Stimulated activated naive CD8-positive, alpha-beta T cell treated with anti-CD3 and anti-CD28 coated beads, Interleukin-15, amount 100 ng/mL, for 72 hours (primary cell): ENCODE measurements at regions not wholly inside any gene's neighbourhood (a gene's known extent, or its start where the extent isn't known, plus 50 kb on each side); places are given as distances from the start of the nearest gene placed in this dataset.
A peak's percentile ranks its signal among the peaks of the same experiment; 100 is the strongest.

Experiments
- ATAC-seq: fragments of 150-1000 bp; cut with Tn5 transposase; 2 replicates; pipeline ENCODE4 v1.10.0; 2021; ENCODE audit warnings: mild to moderate bottlenecking, moderate library complexity
- DNase-seq, 2 donors: peaks; one replicate each; pipeline ENCODE4 v3.0.0; 2021 to 2022
- H3K27ac Mint-ChIP-seq, 2 donors: one replicate each; pipeline ENCODE4 v1.8.0; 2022; ENCODE audit warnings: mild to moderate bottlenecking in 2 of 2, mixed read lengths in 2 of 2, moderate library complexity in 2 of 2
- H3K27me3 Mint-ChIP-seq: one replicate; pipeline ENCODE4 v1.8.0; 2022; ENCODE audit warnings: mixed read lengths
- H3K4me1 Mint-ChIP-seq: one replicate; pipeline ENCODE4 v1.8.0; 2022; ENCODE audit warnings: mild to moderate bottlenecking, mixed read lengths
- H3K4me3 Mint-ChIP-seq, 2 donors: one replicate each; pipeline ENCODE4 v1.8.0; 2022; ENCODE audit warnings: mild to moderate bottlenecking in 2 of 2, mixed read lengths in 2 of 2, moderate library complexity in 1 of 2
- H3K9me3 Mint-ChIP-seq, 2 donors: one replicate each; pipeline ENCODE4 v1.8.0; 2022; ENCODE audit warnings: mixed read lengths in 2 of 2

DNA sequence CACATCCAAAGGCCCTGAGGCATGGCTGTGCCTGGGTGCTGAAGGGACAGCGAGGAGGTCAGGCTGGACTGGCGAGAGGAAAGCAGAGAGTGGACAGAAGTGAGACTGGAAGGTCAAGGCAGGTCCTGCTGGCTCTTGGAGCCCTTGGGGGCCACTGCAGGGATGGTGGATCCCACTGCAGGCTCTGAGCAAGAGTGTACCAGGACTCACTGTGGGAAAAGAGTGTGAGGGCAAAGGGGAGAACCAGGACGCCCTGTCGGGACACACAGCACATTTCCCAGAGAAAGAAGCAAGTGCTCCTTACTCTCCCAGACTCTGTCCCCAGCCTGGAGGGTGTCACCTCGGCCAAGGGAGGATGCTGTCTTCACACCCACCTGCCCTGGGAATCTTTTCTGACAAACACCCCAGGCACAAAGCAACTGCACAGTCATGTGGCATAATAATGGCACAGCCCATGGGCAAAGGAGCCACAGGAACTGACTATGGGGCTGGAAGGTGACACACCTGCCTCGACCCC is 172.3 kb upstream of the CST7 start:
- no peak overlapping the region for H3K27ac Mint-ChIP-seq
- H3K27me3 Mint-ChIP-seq = peaks cover 72% of the 10 kb centered on the region
- peaks cover 15 to 24% of the 10 kb centered on the region in 2 donors for H3K9me3 Mint-ChIP-seq
- ATAC-seq (no peak), DNase-seq (no peak)
- H3K4me3 Mint-ChIP-seq = no peak overlapping the region
- H3K4me1 Mint-ChIP-seq = peaks cover 10% of the 10 kb centered on the region

DNA sequence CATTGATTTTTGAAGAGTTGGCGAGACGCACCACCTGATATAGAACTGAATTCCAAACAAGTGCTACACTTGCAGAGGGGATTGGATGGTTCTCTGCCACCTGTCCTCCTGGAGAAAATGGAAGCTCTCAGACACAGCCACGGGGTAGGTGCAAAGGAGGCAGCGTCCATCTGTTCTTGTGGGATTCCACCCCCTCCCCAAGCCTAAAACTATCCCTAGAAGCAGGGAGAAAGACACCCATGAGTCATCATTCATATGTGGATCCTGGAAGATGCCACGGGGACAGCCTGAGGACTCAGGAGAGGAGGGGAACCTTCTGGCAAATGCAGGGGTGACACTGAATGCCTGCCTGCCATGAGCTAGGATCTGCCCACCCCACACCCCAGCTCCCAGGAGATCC is 171.3 kb upstream of the CST7 start:
- Mint-ChIP-seq H3K9me3 (peaks cover 15 to 24% of the 10 kb centered on the region in 2 donors), H3K27me3 (peaks cover 63% of the 10 kb centered on the region), H3K4me1 (peaks cover 10% of the 10 kb centered on the region), H3K4me3 (no peak overlapping the region), H3K27ac (peak overlapping the region in 1 of 2 donors; percentile 81)
- DNase-seq (no peak), ATAC-seq (no peak)

DNA sequence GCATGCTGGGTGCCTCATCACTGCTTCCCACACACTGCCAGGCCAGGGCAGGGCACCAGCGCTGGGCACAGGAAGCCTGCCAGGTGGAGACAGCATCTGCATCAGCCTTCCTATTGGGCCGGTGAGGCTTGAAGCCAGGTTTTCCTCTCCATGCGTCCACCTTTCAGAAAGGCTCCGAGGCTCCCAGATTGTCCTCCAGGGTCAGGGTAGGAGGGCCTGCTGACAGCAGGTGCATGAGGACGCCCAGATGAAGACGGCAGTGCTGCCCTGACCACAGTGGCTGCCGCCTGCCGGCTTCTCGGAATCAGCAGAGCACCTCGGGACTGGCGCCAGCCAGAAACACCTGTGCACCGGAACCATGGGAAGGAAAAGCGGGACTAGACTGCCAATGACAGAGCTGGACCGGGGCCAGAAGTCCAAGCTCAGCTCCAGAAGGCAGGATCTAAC is 170.5 kb upstream of the CST7 start:
- Mint-ChIP-seq H3K27ac (no peak overlapping the region), H3K9me3 (peaks cover 15 to 24% of the 10 kb centered on the region in 2 donors), H3K4me3 (no peak overlapping the region), H3K4me1 (peaks cover 5% of the 10 kb centered on the region), H3K27me3 (peaks cover 63% of the 10 kb centered on the region)
- ATAC-seq = no peak
- no peak for DNase-seq

DNA sequence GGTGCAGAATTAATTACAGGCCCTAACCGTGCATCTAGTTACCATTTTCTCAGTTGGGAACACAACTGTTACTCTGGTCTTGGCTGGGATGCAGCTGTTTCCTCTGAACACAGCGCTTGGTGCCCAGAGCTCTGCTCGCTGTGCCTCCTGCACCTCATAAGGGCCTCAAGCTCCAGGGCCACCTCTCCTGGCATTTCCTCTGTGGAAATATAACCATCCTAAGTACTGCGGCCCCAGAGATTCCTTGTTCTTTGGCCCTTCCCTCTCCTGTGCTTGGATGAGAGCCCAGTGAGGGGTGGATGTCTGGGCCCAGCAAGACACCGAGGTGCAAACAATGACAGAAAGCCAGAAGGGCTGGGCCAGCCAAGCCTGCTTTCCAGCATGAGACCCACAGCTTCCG is 169.9 kb upstream of the CST7 start:
- Mint-ChIP-seq H3K4me1 (peaks cover under 1% of the 10 kb centered on the region), H3K27ac (no peak overlapping the region), H3K9me3 (peaks cover 15 to 23% of the 10 kb centered on the region in 2 donors), H3K27me3 (peaks cover 61% of the 10 kb centered on the region), H3K4me3 (no peak overlapping the region)
- DNase-seq (no peak), ATAC-seq (no peak)

DNA sequence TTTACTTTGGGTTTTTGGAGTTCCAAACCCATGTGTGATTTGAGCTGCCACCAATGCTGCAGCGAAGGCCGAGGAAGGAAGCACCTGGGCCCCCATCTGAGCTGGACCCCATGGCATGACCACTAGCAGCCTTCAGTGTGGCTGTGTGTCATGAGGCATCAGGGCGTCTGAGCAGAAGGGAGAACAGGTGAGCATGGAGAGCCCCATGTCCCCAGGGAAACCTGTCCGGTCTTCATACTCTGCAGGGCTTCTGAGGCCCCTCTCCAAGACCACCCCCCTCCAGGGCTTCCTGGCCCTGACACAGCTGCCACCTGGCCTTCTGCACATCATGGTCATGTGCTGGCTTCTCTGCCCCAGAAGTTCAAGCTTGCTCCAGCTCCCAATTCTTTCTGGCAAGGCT is 169.1 kb upstream of the CST7 start:
- ATAC-seq (no peak), DNase-seq (no peak)
- H3K27ac Mint-ChIP-seq = no peak overlapping the region
- H3K9me3 Mint-ChIP-seq = peaks cover 7 to 14% of the 10 kb centered on the region in 2 donors
- no peak overlapping the region for H3K4me3 Mint-ChIP-seq
- peaks cover 53% of the 10 kb centered on the region for H3K27me3 Mint-ChIP-seq
- peaks cover 8% of the 10 kb centered on the region for H3K4me1 Mint-ChIP-seq

DNA sequence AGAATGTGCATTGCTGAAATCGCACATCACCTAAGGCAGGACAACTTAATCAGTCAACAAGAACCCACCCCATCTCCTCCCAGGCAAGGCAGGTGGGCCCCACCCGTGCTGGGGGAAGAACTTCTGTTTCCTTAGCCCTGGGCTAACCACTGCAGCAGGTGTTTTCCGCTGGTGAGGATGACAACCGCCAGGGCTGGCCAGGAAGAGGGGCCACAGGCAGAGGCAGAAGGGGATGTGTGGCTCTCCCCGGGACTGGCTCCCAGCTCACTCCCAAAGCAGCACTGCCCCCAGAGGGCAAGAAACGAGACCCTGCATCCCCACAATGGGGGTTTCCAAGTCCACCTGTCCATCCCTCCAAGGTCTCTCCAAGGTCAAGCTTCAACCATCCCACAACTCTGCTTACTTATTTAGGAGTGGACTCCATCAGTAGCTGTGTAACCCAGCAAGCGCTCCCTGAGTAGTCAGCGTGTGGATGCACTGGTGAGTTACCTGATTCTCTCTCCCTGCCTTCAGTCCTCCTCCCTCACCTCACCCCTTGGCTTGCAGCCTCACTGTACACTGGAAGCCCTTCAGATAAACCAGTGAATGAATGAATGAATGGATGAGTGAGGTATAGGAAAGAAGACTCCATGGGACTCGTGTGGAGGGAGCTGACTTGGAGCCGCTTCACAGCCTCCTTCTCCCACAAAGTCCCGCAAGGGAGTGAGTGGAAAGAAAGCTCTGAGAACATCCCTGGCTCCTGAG is 168.2 kb upstream of the CST7 start:
- DNase-seq = no peak
- Mint-ChIP-seq H3K27me3 (peaks cover 50% of the 10 kb centered on the region), H3K9me3 (peaks cover 0 to 9% of the 10 kb centered on the region in 2 donors), H3K27ac (no peak overlapping the region), H3K4me3 (no peak overlapping the region), H3K4me1 (peaks cover 9% of the 10 kb centered on the region)
- no peak for ATAC-seq

DNA sequence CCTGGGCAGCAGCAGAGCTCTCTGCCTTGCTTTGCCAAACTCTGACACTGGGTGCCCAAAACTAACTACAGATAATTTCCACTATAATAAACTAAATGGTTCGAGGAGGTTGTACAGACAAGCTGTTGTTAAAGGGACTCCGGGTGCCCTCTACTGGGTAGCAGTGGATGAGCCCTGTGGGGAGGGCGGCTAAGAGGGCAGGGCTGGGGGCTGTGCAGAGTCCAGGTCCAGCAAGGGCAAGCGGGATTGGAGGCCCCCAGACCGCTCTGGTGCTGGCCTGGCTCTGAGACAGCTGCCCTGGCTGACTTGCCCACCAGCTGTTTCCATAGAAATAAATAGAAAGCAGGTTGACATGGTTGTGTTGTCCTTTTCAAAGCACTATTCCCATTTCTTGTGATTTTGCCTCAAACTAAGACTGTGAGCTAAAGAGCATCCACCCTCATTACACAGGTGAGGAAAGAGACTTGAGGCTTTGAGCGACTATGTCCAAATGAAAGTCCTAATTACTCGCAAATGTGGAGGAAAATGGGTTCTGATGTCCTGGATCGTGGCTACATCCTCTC is 167.6 kb upstream of the CST7 start:
- peaks cover 9% of the 10 kb centered on the region for H3K4me1 Mint-ChIP-seq
- peaks cover 45% of the 10 kb centered on the region for H3K27me3 Mint-ChIP-seq

DNA sequence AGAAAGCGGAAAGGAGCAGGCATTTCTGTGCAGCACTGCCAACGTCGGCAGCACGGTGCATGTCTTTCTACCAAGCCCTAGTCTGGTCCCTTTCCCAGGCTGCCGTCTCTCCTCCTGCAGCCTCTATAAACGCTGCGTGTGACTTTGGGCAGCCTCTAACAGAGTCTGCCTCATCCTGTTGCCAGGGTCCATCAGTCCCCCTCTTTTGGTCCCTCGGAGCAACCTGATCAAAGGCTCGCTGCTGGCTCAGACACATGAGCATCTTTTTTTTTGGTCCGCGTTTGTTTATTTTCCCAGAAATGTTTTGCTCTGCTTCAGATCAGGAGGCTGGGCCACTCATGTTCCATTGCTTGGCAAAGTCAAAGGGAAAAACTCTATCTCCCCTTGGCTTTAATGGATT is 166.8 kb upstream of the CST7 start:
- ATAC-seq (no peak), DNase-seq (no peak)
- Mint-ChIP-seq H3K9me3 (no peaks in the 10 kb centered on the region), H3K27me3 (peaks cover 39% of the 10 kb centered on the region), H3K4me1 (peaks cover 9% of the 10 kb centered on the region), H3K4me3 (no peak overlapping the region), H3K27ac (no peak overlapping the region)

More for the DNA sequence above, 167.6 kb upstream of the CST7 start:
- no peak overlapping the region for H3K4me3 Mint-ChIP-seq
- DNase-seq (peak in 1 of 2 donors; percentile 18), ATAC-seq (peak; percentile 65)
- H3K27ac Mint-ChIP-seq = no peak overlapping the region
- peaks cover 0 to 3% of the 10 kb centered on the region in 2 donors for H3K9me3 Mint-ChIP-seq

DNA sequence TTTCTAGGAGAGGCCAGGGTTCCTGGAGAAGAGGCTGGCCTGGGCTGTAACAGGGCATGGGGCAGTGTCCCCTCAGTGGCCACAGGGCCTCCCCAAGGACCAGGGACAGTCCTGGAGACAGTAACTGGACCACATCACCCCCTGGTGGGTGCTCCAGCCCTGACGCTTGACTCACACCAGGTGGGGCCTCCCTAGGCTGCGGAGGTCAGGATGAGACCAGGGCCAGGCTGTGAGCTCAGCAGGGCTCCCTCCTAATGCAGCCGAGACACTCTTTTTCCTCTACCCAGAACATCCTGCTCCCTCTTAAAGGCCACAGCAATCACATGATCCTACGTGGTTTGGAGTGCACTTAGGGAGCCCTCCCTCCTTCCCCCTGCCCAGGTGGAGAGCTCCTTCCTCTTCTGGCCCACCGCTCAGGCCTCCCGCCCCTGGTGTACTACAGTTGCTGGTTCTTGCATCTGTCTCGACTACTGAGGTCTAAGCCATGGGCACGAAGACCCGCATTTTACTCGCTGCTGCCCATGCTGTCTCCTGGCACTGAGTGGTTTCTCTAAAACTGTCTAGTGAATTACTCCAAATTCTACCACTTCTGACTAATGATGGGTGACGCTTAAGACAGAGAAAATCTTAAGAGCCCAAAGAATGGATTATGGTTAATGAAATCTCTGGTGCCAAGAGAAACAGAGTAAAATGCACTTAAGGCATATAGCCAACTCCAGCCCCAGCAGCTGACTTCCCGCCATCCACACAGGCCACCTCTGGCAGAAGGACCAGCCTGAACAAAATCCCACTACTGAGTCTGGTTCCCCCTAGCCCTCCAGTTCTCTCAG is 166.1 kb upstream of the CST7 start:
- no peaks in the 10 kb centered on the region for H3K9me3 Mint-ChIP-seq
- no peak for DNase-seq
- peaks cover 9% of the 10 kb centered on the region for H3K4me1 Mint-ChIP-seq
- H3K27ac Mint-ChIP-seq = no peak overlapping the region
- no peak for ATAC-seq
- H3K4me3 Mint-ChIP-seq = no peak overlapping the region
- H3K27me3 Mint-ChIP-seq = peaks cover 32% of the 10 kb centered on the region

DNA sequence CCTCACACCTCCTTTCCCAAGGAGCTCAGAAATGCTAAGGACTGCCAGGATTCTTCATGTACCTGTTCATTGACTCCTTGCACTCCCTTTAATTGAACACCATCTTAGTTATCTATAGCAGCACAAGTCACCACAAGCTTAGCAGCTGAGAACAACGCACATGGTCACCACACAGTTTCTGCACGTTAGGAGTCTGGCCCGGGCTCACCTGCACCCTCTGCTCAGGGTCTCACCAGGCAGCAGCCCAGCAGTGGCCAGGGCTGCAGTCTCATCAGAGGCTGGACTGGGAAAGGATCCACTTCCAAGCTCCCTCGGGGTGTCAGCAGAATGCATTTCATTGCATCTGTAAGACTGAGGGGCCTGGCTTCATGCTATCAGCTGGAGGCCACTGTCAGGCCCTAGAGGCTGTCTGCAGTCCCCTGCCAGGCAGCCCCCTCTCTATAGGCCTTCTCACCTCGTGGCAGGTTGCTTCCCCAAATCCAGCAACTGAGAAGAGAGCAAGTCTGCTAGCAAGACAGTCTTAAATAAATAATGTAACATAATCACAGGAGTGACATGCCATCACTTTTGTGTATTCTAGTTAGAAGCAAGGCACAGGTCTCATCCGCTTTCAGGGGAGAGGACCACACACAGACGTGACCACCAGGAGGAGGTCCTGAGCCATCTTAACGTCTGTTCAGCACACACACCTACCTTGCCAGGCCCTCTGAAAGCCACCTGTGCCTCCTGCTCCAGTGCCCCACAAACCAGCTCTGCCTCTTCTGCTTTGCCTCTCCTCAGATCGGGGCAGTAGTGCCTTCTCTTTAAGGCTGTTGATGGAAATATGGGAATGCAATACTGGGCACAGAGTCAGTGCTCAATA is 165.2 kb upstream of the CST7 start:
- Mint-ChIP-seq H3K27me3 (peaks cover 25% of the 10 kb centered on the region), H3K4me1 (peaks cover 9% of the 10 kb centered on the region), H3K9me3 (no peaks in the 10 kb centered on the region), H3K4me3 (no peak overlapping the region), H3K27ac (no peak overlapping the region)
- ATAC-seq = no peak
- DNase-seq = no peak

DNA sequence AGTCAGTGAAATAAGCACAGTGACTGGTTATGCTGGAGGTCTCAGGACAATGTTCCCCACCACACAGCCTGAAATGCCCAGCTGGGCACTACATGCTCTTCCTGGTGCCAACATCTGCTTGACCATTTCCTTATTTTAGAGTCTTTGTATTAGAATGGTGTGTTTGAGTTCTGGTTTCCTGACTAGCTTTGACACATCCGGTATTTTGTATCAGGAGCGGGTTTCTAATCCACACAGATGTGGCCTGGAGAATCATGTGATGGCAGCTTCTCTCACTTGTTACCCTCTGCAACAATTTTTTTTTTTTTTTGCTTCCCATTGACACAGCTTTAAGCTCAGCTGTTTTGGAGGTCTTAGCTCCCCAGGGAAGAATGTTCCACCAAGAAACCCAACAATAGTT is 164.5 kb upstream of the CST7 start:
- DNase-seq (no peak), ATAC-seq (no peak)
- H3K27ac Mint-ChIP-seq = no peak overlapping the region
- H3K4me1 Mint-ChIP-seq = peaks cover 9% of the 10 kb centered on the region
- no peak overlapping the region for H3K4me3 Mint-ChIP-seq
- H3K27me3 Mint-ChIP-seq = peaks cover 17% of the 10 kb centered on the region
- H3K9me3 Mint-ChIP-seq = no peaks in the 10 kb centered on the region

DNA sequence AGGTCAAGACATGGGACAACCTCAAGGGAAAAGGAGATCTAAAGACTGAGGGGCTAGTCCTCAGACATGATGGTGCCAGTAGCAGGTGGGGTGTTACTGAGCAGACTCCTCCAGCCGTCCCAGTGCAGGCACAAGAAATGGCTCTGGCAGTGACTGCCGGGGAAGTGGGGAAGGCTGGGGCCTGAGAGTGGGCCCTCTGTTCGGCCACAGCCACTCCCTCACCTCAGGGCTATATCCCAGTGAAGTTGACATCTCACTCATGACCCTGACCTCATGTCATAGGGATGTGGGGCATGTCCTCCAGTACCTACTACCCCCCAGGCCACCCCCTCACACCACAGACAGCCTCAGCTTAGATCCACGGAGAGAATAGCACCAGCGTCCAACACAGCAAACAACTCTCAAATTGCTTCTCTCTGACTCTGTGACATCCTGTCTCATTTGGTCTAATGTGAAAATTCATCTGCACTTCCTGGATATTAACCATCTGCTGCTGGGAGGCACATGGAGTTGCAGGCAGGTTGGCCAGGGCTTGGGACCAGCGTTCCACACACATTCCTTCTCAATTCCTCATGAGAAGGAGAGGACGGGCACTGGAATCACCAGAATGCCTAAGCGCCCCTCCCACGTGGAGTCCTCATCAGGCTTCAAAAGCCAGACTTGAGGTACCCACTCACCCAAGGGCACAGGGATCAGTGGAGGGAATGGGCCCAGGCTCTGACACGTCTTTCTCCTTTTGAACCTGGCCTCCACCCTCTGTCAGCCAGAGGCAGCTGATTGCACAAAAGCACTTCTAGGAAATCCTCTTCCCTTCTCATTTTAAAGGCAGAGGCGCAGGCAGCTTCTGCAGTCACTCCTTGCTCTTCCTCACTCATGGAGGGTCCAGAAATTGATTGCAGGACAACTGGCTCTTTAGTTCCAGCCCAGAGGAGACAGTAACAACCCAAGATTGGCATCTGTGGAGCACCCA is 163.6 kb upstream of the CST7 start:
- DNase-seq (no peak), ATAC-seq (no peak)
- Mint-ChIP-seq H3K27me3 (peaks cover 9% of the 10 kb centered on the region), H3K4me1 (peaks cover 9% of the 10 kb centered on the region), H3K27ac (peak overlapping the region in 1 of 2 donors; percentile 91), H3K4me3 (no peak overlapping the region), H3K9me3 (no peaks in the 10 kb centered on the region)

DNA sequence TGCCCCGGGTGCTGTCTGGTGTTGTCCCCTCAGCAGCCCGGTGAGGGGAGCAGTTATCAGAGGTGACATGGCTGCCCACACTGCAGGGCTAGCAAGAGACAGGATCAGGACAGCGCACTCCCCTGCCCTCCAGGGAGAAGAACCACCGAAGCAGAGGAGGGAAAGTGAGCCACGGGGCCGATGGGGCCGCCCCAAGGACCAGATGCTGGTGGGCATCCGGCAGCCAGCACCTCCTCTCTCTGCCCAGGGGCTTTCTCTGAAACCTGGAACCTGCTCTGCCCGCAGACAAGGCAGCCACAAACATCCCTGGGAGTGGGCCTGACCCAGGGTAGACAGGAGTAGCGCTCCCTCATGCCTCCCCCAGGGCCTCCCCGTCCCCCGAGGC is 163.0 kb upstream of the CST7 start:
- DNase-seq (no peak), ATAC-seq (no peak)
- Mint-ChIP-seq H3K9me3 (no peaks in the 10 kb centered on the region), H3K27me3 (peaks cover 2% of the 10 kb centered on the region), H3K4me1 (peaks cover 9% of the 10 kb centered on the region), H3K27ac (peak overlapping the region in 1 of 2 donors; percentile 91), H3K4me3 (no peak overlapping the region)

DNA sequence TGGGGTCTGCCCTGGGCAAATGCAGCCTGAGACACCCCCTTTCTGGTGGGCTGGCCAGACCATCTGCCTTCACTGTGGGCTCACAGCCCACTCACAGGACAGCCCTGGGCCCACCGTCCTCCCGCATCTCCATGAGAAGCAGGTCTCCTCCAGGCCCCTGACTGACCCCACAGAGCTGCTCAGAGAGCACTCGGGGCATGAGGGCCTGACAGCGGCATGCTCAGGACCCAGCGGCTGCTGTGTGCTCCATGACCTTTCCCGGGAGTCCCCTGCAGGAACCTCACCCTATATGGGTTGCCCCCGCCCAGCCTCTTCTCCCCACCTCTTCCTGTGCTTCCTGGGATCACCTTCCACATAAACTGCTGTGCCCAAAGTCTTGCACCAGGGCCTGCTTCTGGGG is 162.4 kb upstream of the CST7 start:
- H3K27ac Mint-ChIP-seq = peak overlapping the region in 1 of 2 donors; percentile 46
- no peak overlapping the region for H3K4me3 Mint-ChIP-seq
- no peak for ATAC-seq
- peaks cover 9% of the 10 kb centered on the region for H3K4me1 Mint-ChIP-seq
- no peaks in the 10 kb centered on the region for H3K27me3 Mint-ChIP-seq
- H3K9me3 Mint-ChIP-seq = no peaks in the 10 kb centered on the region
- no peak for DNase-seq
